GM23248 (cell line): ENCODE measurements at regions not wholly inside any gene's neighbourhood (a gene's known extent, or its start where the extent isn't known, plus 50 kb on each side); places are given as distances from the start of the nearest gene placed in this dataset.

ENCODE experiments used
- EZH2 ChIP-seq: fragments of 200-600 bp; sonication (generic); IDR thresholded peaks from 2 replicates; pipeline ENCODE4 v1.6.1; 2018; ENCODE audit warnings: antibody characterized with exemption, mild to moderate bottlenecking; ENCODE audit not compliant: insufficient read depth, poor library complexity, severe bottlenecking
- EZH2phosphoT487 ChIP-seq: fragments of 200-600 bp; sonication (generic); IDR thresholded peaks from 2 replicates; pipeline ENCODE4 v1.6.1; 2018; ENCODE audit warnings: antibody characterized with exemption, moderate library complexity, mild to moderate bottlenecking, low read depth; ENCODE audit not compliant: insufficient read depth

DNA sequence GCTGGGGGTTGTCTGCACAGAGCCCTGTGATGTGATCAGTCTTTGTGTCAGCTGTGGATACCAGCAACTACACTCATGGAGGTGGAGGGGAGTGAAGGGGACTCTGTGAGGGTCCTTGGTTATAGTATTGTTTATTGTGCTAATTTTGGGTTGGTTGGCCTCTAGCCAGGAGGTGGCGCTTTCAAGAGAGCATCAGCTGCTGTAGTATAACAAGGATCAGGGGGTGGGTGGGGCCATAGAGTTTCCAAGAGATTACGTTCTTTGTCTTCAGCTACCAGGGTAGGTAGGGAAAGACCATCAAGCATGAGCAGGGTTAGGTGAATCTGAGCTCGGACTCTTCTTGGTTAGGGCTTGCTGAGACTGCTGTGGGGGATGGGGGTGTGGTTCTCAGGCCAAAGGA is 97.1 kb upstream of the HS3ST3A1 start:
- TF ChIP-seq EZH2 (no peak), EZH2phosphoT487 (no peak)
